Adipocyte (in vitro differentiated cells): ENCODE measurements at regions not wholly inside any gene's neighbourhood (a gene's known extent, or its start where the extent isn't known, plus 50 kb on each side); places are given as distances from the start of the nearest gene placed in this dataset.

Experiments
- DNase-seq: peaks from one replicate; pipeline ENCODE4 v3.0.0-alpha.2; 2015; ENCODE audit warnings: low read depth
- H3K27me3 ChIP-seq: replicated peaks from 2 replicates; pipeline ENCODE4 v1.7.0; 2013; ENCODE audit warnings: mild to moderate bottlenecking, low read length, moderate library complexity; ENCODE audit not compliant: control insufficient read depth, insufficient read depth
- H3K36me3 ChIP-seq: 2 replicates; pipeline ENCODE4 v1.7.0; 2013; ENCODE audit warnings: low read length, mild to moderate bottlenecking, moderate library complexity; ENCODE audit not compliant: control insufficient read depth, insufficient read depth, severe bottlenecking
- H3K4me1 ChIP-seq: 2 replicates; pipeline ENCODE4 v1.7.0; 2013; ENCODE audit warnings: mild to moderate bottlenecking, low read length, moderate library complexity; ENCODE audit not compliant: control insufficient read depth, insufficient read depth
- H3K4me3 ChIP-seq: 2 replicates; pipeline ENCODE4 v1.7.0; 2013; ENCODE audit warnings: mild to moderate bottlenecking, low read length, moderate library complexity
- H3K9ac ChIP-seq: 2 replicates; pipeline ENCODE4 v1.7.0; 2013; ENCODE audit warnings: mild to moderate bottlenecking, low read length, moderate library complexity
- H3K9me3 ChIP-seq: 2 replicates; pipeline ENCODE4 v1.7.0; 2013; ENCODE audit warnings: mild to moderate bottlenecking, low read length, moderate library complexity; ENCODE audit not compliant: control insufficient read depth

- Histone ChIP-seq H3K9me3 (no peaks in the 10 kb centered on the region), H3K27me3 (no peaks in the 10 kb centered on the region), H3K4me1 (no peaks in the 10 kb centered on the region), H3K9ac (no peak overlapping the region), H3K4me3 (no peak overlapping the region), H3K36me3 (no peaks in the 10 kb centered on the region)
- no peak for DNase-seq
These were observed 851.4 kb upstream of the AGA start for GRCh38 chr4:178293601-178294000.

- no peaks in the 10 kb centered on the region for H3K9me3 ChIP-seq
- H3K4me1 ChIP-seq = no peaks in the 10 kb centered on the region
- no peaks in the 10 kb centered on the region for H3K36me3 ChIP-seq
- DNase-seq = no peak
- H3K27me3 ChIP-seq = no peaks in the 10 kb centered on the region
- no peak overlapping the region for H3K9ac ChIP-seq
- no peak overlapping the region for H3K4me3 ChIP-seq
These were observed 854.4 kb upstream of the AGA start for GRCh38 chr4:178296669-178297068.

- no peak for DNase-seq
- H3K9me3 ChIP-seq = no peaks in the 10 kb centered on the region
- H3K4me1 ChIP-seq = no peaks in the 10 kb centered on the region
- no peak overlapping the region for H3K9ac ChIP-seq
- no peaks in the 10 kb centered on the region for H3K36me3 ChIP-seq
- H3K27me3 ChIP-seq = no peaks in the 10 kb centered on the region
- H3K4me3 ChIP-seq = no peak overlapping the region
These were observed 864.3 kb upstream of the AGA start for GRCh38 chr4:178306565-178306964.

- no peaks in the 10 kb centered on the region for H3K36me3 ChIP-seq
- DNase-seq = no peak
- H3K9ac ChIP-seq = no peak overlapping the region
- H3K4me1 ChIP-seq = no peaks in the 10 kb centered on the region
- no peaks in the 10 kb centered on the region for H3K27me3 ChIP-seq
- H3K4me3 ChIP-seq = no peak overlapping the region
- peaks cover 4% of the 10 kb centered on the region for H3K9me3 ChIP-seq
These were observed 867.7 kb upstream of the AGA start for GRCh38 chr4:178309890-178310289.

- H3K9ac ChIP-seq = no peak overlapping the region
- peaks cover 4% of the 10 kb centered on the region for H3K9me3 ChIP-seq
- no peaks in the 10 kb centered on the region for H3K27me3 ChIP-seq
- H3K4me3 ChIP-seq = no peak overlapping the region
- H3K36me3 ChIP-seq = no peaks in the 10 kb centered on the region
- DNase-seq = no peak
- H3K4me1 ChIP-seq = no peaks in the 10 kb centered on the region
These were observed 869.8 kb upstream of the AGA start for GRCh38 chr4:178311997-178312396.

GRCh38 chr4:178314287-178314686 lies 872.0 kb upstream of the AGA start:
- DNase-seq = no peak
- H3K9me3 ChIP-seq = peaks cover 6% of the 10 kb centered on the region

GRCh38 chr4:178316211-178316610 lies 874.0 kb upstream of the AGA start:
- Histone ChIP-seq H3K9me3 (peaks cover 16% of the 10 kb centered on the region), H3K4me1 (no peaks in the 10 kb centered on the region), H3K36me3 (no peaks in the 10 kb centered on the region), H3K27me3 (no peaks in the 10 kb centered on the region), H3K9ac (no peak overlapping the region), H3K4me3 (no peak overlapping the region)
- no peak for DNase-seq

More at GRCh38 chr4:178314287-178314686, 872.0 kb upstream of the AGA start:
- H3K4me1 ChIP-seq = no peaks in the 10 kb centered on the region
- H3K9ac ChIP-seq = no peak overlapping the region
- no peak overlapping the region for H3K4me3 ChIP-seq
- H3K27me3 ChIP-seq = no peaks in the 10 kb centered on the region
- H3K36me3 ChIP-seq = no peaks in the 10 kb centered on the region

GRCh38 chr4:178320003-178320402 lies 877.8 kb upstream of the AGA start:
- Histone ChIP-seq H3K4me1 (no peaks in the 10 kb centered on the region), H3K27me3 (no peaks in the 10 kb centered on the region), H3K4me3 (no peak overlapping the region), H3K36me3 (no peaks in the 10 kb centered on the region), H3K9ac (no peak overlapping the region), H3K9me3 (peaks cover 17% of the 10 kb centered on the region)
- no peak for DNase-seq

- Histone ChIP-seq H3K27me3 (no peaks in the 10 kb centered on the region), H3K9me3 (peaks cover 17% of the 10 kb centered on the region), H3K36me3 (no peaks in the 10 kb centered on the region), H3K4me3 (no peak overlapping the region), H3K9ac (no peak overlapping the region), H3K4me1 (no peaks in the 10 kb centered on the region)
- no peak for DNase-seq
These were observed 880.4 kb upstream of the AGA start for GRCh38 chr4:178322524-178323183.

GRCh38 chr4:178329226-178329872 lies 887.1 kb upstream of the AGA start:
- no peak overlapping the region for H3K4me3 ChIP-seq
- no peaks in the 10 kb centered on the region for H3K27me3 ChIP-seq
- no peaks in the 10 kb centered on the region for H3K4me1 ChIP-seq
- H3K36me3 ChIP-seq = no peaks in the 10 kb centered on the region
- no peak overlapping the region for H3K9ac ChIP-seq
- H3K9me3 ChIP-seq = no peaks in the 10 kb centered on the region
- no peak for DNase-seq

- no peak for DNase-seq
- Histone ChIP-seq H3K36me3 (no peaks in the 10 kb centered on the region), H3K9ac (no peak overlapping the region), H3K9me3 (peaks cover 5% of the 10 kb centered on the region), H3K4me1 (no peaks in the 10 kb centered on the region), H3K4me3 (no peak overlapping the region), H3K27me3 (no peaks in the 10 kb centered on the region)
These were observed 891.1 kb upstream of the AGA start for GRCh38 chr4:178333355-178333754.

GRCh38 chr4:178339769-178340168 lies 897.5 kb upstream of the AGA start:
- Histone ChIP-seq H3K9me3 (peaks cover 5% of the 10 kb centered on the region), H3K36me3 (no peaks in the 10 kb centered on the region), H3K4me3 (no peak overlapping the region), H3K9ac (no peak overlapping the region), H3K27me3 (no peaks in the 10 kb centered on the region), H3K4me1 (no peaks in the 10 kb centered on the region)
- DNase-seq = peak; percentile 24
